HEK293 (cell line): ENCODE measurements at regions not wholly inside any gene's neighbourhood (a gene's known extent, or its start where the extent isn't known, plus 50 kb on each side); places are given as distances from the start of the nearest gene placed in this dataset.

Experiments used
- CTCF ChIA-PET: fragments of 350-600 bp; formaldehyde crosslinking; extraction: SDS; loops from one replicate; lab custom pipeline; 2021; ENCODE audit warnings: antibody characterized with exemption; lab: Yijun Ruan, JAX
- POLR2A ChIA-PET: fragments of 300-600 bp; formaldehyde crosslinking; extraction: SDS; loops from one replicate; lab custom pipeline; 2020; ENCODE audit warnings: antibody characterized with exemption, inconsistent platforms; lab: Yijun Ruan, JAX
- H3K27ac ChIP-seq: fragments of 200-500 bp; sonication (Bioruptor generic); 2 replicates; pipeline ENCODE4 v1.5.1; 2014; ENCODE audit warnings: low read depth, low read length, control low read depth, inconsistent platforms; ENCODE audit errors: extremely low read depth
- H3K36me3 ChIP-seq, 2 experiments: fragments of 200-500 bp in 1 of 2; sonication (Bioruptor generic) in 1 of 2; 1 replicate in 1 of 2; 2 replicates in 1 of 2; pipeline ENCODE4 v1.5.1; 2014 to 2017; ENCODE audit warnings: inconsistent platforms in 2 of 2, low read length in 2 of 2; ENCODE audit not compliant: control insufficient read depth in 2 of 2, insufficient read depth in 1 of 2
- H3K4me1 ChIP-seq: fragments of 200-500 bp; sonication (Bioruptor generic); 2 replicates; pipeline ENCODE4 v1.5.1; 2014; ENCODE audit warnings: mild to moderate bottlenecking, low read length, inconsistent platforms; ENCODE audit not compliant: control insufficient read depth, insufficient read depth
- H3K4me3 ChIP-seq: 2 replicates; pipeline ENCODE4 v1.5.1; 2011; ENCODE audit warnings: low read depth, mild to moderate bottlenecking, control low read depth, low read length, moderate library complexity
- H3K9me3 ChIP-seq: fragments of 200-500 bp; sonication (Bioruptor generic); 2 replicates; pipeline ENCODE4 v1.5.1; 2014; ENCODE audit warnings: low read depth, low read length, inconsistent platforms; ENCODE audit not compliant: control insufficient read depth, insufficient read depth
- MYNN ChIP-seq: fragments of 450-650 bp; formaldehyde crosslinking; IDR thresholded peaks from 2 replicates; pipeline ENCODE4 v1.5.1; 2016; ENCODE audit warnings: missing biosample characterization, missing genetic modification characterization, borderline replicate concordance
- PATZ1 ChIP-seq: fragments of 450-650 bp; formaldehyde crosslinking; IDR thresholded peaks from 2 replicates; pipeline ENCODE4 v1.5.1; 2016; ENCODE audit warnings: missing biosample characterization, missing genetic modification characterization
- PRDM1 ChIP-seq: fragments of 450-650 bp; formaldehyde crosslinking; IDR thresholded peaks from 2 replicates; pipeline ENCODE4; 2016; ENCODE audit warnings: missing biosample characterization, missing genetic modification characterization
- SCRT2 ChIP-seq: fragments of 450-650 bp; formaldehyde crosslinking; IDR thresholded peaks from 2 replicates; pipeline ENCODE4 v1.5.1; 2016; ENCODE audit warnings: missing biosample characterization, missing genetic modification characterization
- ZBTB1 ChIP-seq: fragments of 450-650 bp; formaldehyde crosslinking; IDR thresholded peaks from 2 replicates; pipeline ENCODE4 v1.5.1; 2016; ENCODE audit warnings: missing biosample characterization, missing genetic modification characterization
- ZBTB17 ChIP-seq: fragments of 450-650 bp; formaldehyde crosslinking; IDR thresholded peaks from 2 replicates; pipeline ENCODE4 v1.5.1; 2016; ENCODE audit warnings: missing biosample characterization, missing genetic modification characterization
- ZNF146 ChIP-seq: fragments of 450-650 bp; formaldehyde crosslinking; IDR thresholded peaks from 2 replicates; pipeline ENCODE4 v1.5.1; 2016; ENCODE audit warnings: missing biosample characterization, missing genetic modification characterization
- ZNF221 ChIP-seq: fragments of 450-650 bp; formaldehyde crosslinking; IDR thresholded peaks from 2 replicates; pipeline ENCODE4 v1.5.1; 2017; ENCODE audit warnings: missing biosample characterization, missing genetic modification characterization, borderline replicate concordance
- ZNF366 ChIP-seq: fragments of 450-650 bp; formaldehyde crosslinking; conservative IDR thresholded peaks from 2 replicates; pipeline ENCODE4 v1.5.1; 2016; ENCODE audit warnings: missing biosample characterization, missing genetic modification characterization
- ZNF404 ChIP-seq: fragments of 450-650 bp; formaldehyde crosslinking; IDR thresholded peaks from 2 replicates; pipeline ENCODE4 v1.5.1; 2017; ENCODE audit warnings: missing biosample characterization, missing genetic modification characterization
- ZNF518A ChIP-seq: fragments of 450-650 bp; formaldehyde crosslinking; conservative IDR thresholded peaks from 2 replicates; pipeline ENCODE4 v1.5.1; 2016; ENCODE audit warnings: low read depth, missing biosample characterization, missing genetic modification characterization
- ZNF580 ChIP-seq: fragments of 450-650 bp; formaldehyde crosslinking; IDR thresholded peaks from 2 replicates; pipeline ENCODE4 v1.5.1; 2016; ENCODE audit warnings: missing biosample characterization, missing genetic modification characterization
- ZNF596 ChIP-seq: fragments of 450-650 bp; IDR thresholded peaks from 2 replicates; pipeline ENCODE4 v1.5.0; 2018; ENCODE audit warnings: missing biosample characterization, mild to moderate bottlenecking, missing genetic modification characterization, moderate library complexity
- ZNF610 ChIP-seq: fragments of 450-650 bp; formaldehyde crosslinking; IDR thresholded peaks from 2 replicates; pipeline ENCODE4 v1.5.1; 2016; ENCODE audit warnings: missing biosample characterization, missing genetic modification characterization, borderline replicate concordance
- ZNF768 ChIP-seq: fragments of 450-650 bp; formaldehyde crosslinking; IDR thresholded peaks from 2 replicates; pipeline ENCODE4 v1.5.1; 2018; ENCODE audit warnings: missing biosample characterization, mild to moderate bottlenecking, missing genetic modification characterization
- ZSCAN4 ChIP-seq: fragments of 450-650 bp; formaldehyde crosslinking; IDR thresholded peaks from 2 replicates; pipeline ENCODE4 v1.5.1; 2017; ENCODE audit warnings: missing biosample characterization, missing genetic modification characterization

- no peak overlapping the region for H3K4me3 ChIP-seq
- CTCF ChIA-PET: interaction anchor here (0.9 kb wide), 1 partner anchor 1289 kb away, joined by 4 read pairs; no protein-coding TSS in a partner anchor
- no peaks in the 10 kb centered on the region for H3K36me3 ChIP-seq
- no peak for TF ChIP-seq PATZ1 (tag by site-specific recombination)
- TF ChIP-seq ZNF221 (tag by site-specific recombination): no peak
- no peak for TF ChIP-seq ZNF518A (tag by site-specific recombination)
- POLR2A ChIA-PET: no interaction called here
- H3K27ac ChIP-seq: no peak overlapping the region
- H3K4me1 ChIP-seq: no peaks in the 10 kb centered on the region; the same call in 1 of the 2 replicates
- H3K9me3 ChIP-seq: no peaks in the 10 kb centered on the region
Observed at GRCh38 chr17:72056155-72056554, 64.7 kb upstream of the SOX9 start.

- Histone ChIP-seq H3K9me3 (no peaks in the 10 kb centered on the region), H3K4me3 (no peak overlapping the region), H3K36me3 (no peaks in the 10 kb centered on the region), H3K4me1 (no peaks in the 10 kb centered on the region; the same call in 1 of the 2 replicates), H3K27ac (no peak overlapping the region)
- CTCF ChIA-PET: interaction anchor here (0.6 kb wide), 1 partner anchor 14 kb away, joined by 3 read pairs; no protein-coding TSS in a partner anchor
- POLR2A ChIA-PET: interaction anchor here (0.6 kb wide), 1 partner anchor 9 kb away, joined by 7 read pairs; no protein-coding TSS in a partner anchor
- TF ChIP-seq ZNF146: no peak
- TF ChIP-seq ZNF768 (tag by site-specific recombination): no peak
- no peak for TF ChIP-seq ZNF580 (tag by site-specific recombination)
- no peak for TF ChIP-seq ZBTB1
- TF ChIP-seq ZNF404 (tag by site-specific recombination): no peak
- TF ChIP-seq ZNF610 (tag by site-specific recombination): no peak
- TF ChIP-seq ZBTB17 (tag by site-specific recombination): no peak
- no peak for TF ChIP-seq MYNN (tag by site-specific recombination)
Observed at GRCh38 chr17:72056727-72057290, 64.0 kb upstream of the SOX9 start.

- Histone ChIP-seq H3K4me1 (no peaks in the 10 kb centered on the region; the same call in 1 of the 2 replicates), H3K9me3 (no peaks in the 10 kb centered on the region), H3K27ac (no peak overlapping the region), H3K36me3 (no peaks in the 10 kb centered on the region), H3K4me3 (no peak overlapping the region)
- ChIA-PET CTCF (no interaction called here), POLR2A (interaction anchor here (0.6 kb wide), 1 partner anchor 30 kb away, joined by 4 read pairs; no protein-coding TSS in a partner anchor)
- TF ChIP-seq ZNF366 (peak; percentile 87), ZNF596 (tag by site-specific recombination) (peak; percentile 84), ZSCAN4 (tag by site-specific recombination) (no peak), SCRT2 (tag by site-specific recombination) (no peak), PRDM1 (tag by site-specific recombination) (peak; percentile 87)
Observed at GRCh38 chr17:72060084-72060483, 60.7 kb upstream of the SOX9 start.
